ENCODE measurements at regions not wholly inside any gene's neighbourhood (a gene's known extent, or its start where the extent isn't known, plus 50 kb on each side); places are given as distances from the start of the nearest gene placed in this dataset.

DNA sequence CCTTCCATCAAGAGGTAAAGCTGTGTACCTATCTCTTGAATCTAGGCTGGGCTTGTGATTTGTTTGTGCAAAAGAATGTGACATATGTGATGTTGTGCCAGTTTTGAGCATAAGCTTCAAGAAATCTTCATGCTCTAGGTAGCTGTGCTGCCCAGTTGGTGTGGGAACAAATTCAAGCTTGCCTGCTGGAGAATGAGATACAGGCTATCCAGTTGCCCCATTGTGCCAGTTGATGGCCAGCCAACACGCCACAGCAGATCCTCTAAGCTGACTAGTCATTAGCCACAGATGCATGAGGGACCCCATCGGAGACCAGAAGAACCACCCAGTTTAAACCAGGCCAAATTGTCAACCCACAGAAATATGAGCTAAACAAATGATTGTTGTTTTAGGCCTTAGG lies 180.5 kb upstream of the MPHOSPH6 start:
- no peak for DNase-seq

DNA sequence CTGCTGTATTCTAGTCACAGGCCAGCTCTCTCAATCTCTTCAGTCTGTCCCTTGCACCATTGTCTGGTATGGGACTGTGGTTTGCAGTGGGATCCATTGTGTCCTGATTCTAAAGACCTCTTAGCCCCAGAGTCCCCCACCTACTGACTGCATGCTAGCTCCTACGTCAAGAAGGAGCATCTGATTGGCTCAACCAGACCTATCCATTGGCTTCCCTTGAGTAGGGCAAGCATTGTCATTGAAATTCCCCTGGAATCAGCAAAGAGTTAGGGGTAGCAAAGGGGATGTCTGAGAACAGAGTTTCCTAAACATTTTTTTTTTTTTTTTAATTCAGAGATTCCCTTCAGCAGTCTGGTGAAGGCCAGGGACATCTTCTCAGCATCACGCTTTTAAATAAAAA lies 175.3 kb upstream of the MPHOSPH6 start:
- no peak for DNase-seq

DNA sequence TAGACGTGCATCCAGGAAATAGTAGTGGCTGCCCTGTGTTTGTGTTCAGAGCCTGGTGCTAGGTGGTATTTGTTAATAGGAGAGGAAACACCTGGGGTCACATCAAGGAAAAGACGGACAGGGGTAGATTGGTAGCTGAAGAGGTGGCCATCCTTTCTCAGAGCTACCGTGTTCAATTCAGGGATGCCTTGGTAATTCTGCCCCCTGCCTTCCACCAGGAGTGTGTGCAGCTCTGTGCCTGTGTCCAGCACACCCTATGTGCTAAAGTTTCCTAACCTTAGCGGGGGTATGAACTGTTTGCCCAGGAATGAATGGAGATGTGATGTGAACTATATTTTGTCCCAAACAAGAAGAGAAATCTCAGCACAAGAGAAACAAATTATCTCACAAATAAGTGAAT lies 174.1 kb upstream of the MPHOSPH6 start:
- DNase-seq = no peak

DNA sequence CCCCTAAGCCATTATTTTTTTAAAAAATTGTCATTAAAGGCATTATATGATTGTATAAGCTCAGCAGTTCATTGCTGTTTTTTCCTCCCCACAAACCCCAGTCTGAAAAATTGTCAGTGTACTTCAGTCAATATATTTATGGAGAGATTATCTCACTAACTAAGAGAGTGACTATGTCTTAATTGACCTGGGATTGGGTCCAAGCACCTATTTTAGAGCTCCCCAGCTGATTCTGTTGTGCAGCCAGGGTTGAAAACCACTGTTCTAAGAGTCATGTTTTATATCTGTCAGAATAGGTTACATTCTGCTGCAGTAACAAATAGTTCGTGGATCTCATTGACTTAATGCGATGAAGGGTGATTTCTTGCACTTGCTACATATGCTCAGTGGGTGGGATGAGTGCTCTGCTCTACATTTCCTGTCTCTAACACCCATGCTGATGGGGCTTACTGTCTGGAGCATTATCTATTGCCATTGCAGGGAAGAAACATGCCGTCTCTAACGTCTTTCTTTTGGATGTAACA lies 171.2 kb upstream of the MPHOSPH6 start:
- DNase-seq = no peak

DNA sequence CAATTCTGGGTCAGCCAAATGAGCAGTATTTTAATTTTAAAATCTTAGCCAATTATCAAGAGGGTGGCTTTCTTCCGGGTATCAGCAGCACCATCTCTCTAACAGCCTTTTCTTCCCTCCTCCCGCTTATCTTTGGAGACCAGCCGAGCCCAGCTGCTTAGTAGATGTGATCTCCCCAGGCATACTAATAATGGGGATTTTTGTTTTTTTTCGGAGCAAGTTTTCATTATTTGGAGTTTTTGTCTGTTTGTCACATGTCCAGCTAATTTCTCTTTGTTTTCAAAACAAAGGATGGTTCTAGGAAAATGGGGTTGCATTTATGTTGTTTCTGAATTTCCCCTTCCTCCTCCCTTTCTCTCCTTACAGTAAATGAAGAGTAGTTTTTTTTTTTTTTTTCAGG lies 170.5 kb upstream of the MPHOSPH6 start:
- no peak for DNase-seq

DNA sequence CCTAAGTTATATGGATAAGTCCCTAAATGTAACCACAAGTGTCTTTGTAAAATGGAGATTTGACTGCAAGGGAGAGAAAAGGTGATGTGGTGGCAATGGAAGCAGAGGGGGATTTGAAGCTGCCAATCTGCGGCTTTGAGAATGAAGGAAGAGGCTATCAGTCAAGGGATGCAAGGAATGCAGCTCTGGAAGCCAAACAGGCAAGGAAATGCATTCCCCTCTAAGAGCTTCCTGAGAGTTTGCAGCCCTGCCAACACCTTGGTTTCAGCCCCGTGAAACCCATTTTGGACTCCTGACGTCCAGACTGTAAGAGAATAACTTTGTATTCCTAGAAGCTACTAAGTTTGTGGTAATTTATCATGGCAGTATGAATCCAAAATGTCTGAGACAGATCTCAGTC lies 167.3 kb upstream of the MPHOSPH6 start:
- no peak for DNase-seq

DNA sequence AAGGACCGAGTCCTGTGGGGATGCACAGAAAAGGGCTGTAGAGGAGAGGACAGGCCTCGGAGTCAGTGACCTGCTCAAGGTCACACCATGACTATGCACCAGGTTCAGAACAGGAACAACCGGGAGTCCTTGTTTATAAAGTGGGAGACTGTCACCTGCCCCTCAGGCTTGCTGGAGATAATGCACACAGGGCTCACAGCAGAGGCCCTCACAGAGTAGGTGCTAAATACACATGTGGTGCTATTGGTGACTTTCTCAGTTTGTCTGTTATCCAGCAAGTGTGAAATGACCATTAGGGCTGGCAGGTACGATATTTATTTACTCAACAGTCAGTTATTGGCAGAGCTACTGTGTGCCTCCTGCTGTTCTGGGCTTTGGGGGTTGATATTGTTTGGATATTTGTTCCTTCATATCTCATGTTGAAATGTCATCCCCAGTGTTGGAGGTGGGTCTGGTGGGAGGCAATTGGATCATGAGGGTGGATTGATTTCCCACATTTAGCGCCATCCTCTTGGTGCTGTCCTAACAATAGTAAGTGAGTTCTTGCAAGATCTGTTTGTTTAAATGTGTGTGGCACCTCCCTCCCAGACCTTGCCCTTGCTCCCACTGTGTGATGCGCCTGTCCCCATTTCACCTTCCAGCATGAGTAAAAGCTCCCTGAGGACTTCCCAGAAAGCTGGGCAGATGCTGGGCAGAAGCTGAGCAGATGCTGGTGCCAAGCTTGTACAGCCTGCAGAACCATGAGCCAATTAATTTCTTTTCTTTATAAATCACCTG lies 162.1 kb upstream of the MPHOSPH6 start:
- DNase-seq = no peak

DNA sequence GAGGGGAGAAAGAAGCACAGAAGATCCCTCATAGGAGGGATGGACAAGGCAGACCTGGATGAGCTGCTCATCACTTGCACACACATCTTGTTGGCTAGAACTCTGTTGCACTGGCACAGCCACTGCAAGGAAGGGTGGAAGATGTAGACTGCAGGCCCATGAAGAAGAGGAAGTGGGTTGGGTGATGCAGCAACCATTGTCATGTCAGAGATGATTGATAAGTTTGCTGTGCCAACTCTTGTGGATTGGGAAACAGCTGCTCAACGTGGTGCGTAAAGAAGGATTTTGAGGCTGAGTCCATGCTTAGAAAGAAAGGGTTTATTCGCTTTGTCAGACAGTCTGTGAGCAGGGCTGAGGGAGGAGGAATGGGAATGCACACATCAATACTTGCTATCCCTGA lies 161.4 kb upstream of the MPHOSPH6 start:
- no peak for DNase-seq

DNA sequence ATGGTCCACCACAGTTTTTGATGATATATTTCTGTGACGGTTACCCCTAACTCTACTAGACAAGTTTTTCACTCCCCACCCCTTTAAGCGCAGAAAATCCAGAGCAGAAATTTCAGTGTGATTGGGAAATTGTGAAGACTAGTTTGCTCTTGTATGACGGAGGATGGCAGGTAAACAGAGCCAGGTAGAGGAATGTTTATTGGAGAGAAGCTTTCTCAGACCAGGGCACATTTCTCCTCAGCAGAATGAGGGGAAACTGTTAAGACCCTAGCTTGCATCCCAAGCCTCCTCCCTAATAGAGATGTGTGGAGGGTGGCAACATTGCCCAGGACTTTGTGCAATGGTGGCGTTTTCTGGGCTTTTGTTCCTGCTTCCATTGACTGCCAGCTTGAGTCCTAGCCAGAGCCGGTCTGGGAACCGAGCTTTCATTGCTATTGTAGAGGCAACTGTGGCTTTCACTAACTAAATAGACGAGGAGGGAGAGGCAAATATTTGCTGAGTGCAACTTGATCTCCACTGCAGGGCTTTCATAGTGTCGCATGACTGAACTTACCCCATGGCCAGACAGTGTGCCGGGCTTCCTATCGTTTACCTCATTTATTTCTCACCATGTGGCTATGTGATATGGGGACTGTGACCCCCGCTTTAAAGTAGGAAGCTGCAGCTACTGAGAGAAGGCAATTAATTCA lies 159.6 kb upstream of the MPHOSPH6 start:
- DNase-seq = no peak

DNA sequence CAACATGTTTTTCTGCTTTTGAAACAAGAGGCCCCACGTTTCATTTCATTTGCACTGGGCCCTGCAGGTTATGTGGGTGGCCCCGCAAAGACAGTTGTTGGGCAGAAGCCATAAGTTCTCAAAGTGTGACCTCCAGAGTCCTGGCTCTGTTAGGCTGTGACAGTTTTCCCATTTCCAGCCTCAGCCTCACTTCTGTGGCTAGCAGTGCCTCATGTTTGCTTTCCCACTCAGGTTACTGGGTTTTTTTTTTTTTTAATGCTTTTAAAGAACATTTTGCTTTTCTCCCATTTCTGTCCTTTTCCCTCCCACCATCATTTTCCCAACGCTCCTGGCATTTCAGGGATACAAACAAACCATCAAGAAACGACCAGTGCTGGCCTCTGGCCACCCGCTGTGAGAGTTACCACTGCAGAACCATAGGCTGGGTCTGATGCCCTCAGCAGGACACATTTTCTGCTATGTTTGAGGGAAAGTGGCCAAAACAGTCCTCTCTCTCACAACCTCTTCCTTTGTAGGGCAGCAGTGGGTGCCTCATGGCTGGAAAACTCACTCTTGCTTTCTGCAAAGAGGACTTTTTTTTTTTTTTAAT lies 159.0 kb upstream of the MPHOSPH6 start:
- no peak for DNase-seq

DNA sequence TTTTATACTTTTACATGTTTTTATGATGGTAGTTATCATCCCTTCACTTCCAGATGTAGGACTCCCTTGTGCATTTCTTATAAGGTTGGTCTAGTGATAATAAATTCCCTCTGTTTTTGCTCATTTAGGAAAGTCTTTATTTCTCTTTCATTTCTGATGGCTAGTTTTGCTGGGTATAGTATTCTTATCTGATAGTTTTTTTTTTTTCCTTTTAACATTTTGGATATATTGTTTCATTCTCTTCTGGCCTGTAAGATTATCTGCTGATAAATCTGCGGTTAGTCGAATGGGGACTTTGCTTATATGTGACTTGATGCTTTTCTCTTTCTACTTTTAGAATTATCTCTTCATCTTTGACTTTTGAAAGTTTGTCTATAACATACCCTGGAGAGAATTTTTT lies 153.1 kb upstream of the MPHOSPH6 start:
- DNase-seq = no peak

DNA sequence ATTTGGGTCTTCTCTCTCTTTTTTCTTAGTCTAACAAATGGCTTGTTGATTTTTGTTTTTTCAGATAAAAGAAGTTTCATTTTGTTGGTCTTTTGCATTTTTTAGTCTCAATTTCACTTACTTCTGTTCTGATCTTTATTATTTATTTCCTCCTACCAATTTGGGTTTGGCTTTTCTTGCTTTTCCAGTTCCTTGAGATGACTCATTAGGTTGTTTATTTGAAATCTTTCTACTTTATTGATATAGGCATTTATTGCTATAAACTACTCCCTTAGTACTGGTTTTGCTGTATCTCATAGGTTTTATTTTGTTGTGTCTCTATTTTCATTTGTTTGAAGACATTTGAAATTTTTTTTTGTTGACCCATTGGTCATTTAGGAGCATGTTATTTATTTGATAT lies 152.2 kb upstream of the MPHOSPH6 start:
- DNase-seq = no peak

DNA sequence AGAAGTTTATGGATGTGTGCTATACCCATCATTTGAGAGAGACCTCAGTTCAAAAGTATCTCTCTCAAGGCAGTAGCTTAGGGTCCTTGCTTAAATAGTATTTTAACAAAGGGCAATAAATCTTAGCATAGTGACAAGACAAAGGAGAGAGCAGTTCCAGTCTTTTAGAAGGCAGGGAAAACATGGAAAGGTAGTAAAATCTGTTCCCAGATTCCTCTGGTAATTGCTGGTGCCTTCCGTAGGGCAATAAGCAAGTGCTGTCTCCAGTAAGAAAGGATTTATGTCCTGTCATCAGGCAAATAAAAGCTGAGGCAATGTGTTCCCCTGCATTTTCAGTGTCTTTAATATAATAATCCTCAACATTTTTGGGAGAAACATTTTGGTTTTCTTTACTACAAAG lies 149.0 kb upstream of the MPHOSPH6 start:
- no peak for DNase-seq

DNA sequence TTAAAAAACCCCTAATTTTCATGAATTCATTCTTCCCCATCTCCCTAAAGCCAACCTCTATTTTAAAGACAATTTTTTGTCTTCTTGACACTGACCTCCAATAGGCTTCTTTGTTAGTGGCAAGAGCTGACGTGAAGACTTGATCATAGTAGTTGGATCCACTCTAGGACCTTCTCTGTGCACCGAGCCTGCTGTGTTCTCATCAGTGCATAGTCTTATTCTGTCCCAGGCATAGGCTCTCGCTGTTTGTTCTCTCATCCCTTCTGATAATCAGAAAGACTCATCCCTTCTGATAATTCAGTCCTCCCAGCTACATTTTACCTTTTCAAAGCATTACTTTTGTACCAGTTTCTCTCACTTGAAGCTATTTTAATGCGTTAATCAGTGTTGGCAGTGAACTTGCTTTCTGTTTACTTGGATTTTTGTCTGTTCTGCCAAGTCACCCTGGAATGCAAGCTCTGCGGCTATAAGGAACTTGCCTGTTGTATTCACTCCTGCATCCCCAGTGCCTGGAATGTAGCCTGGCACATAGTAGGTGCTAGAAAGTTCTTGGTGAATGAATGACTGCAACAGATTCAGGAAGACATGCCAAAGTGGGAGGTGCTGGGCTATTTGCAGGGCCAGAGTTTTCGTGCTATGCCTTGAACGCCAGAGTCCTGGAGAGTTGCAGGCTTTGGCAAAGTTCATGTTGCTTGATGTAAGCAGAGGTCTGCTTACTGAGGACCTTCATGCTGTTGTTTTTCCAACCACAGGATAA lies 147.6 kb upstream of the MPHOSPH6 start:
- DNase-seq = no peak

DNA sequence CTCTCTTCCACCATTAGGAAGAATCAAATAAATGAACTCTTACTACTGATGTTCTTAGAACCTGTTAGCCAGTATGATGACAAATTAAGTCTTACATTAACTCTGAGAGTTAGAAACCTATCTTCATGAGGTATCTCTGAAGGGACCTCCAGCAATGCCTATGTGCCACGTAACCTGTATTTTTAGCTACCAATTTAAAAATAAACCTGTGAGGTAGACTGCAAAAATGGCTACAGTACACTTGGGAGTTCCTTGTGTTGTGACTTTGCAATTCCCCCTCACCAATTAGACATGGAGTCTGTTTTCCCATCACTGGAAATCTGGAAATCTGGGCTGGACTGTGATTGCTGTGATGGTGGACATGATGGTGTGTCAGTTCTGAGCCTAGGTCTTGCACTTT lies 143.7 kb upstream of the MPHOSPH6 start:
- DNase-seq = no peak

DNA sequence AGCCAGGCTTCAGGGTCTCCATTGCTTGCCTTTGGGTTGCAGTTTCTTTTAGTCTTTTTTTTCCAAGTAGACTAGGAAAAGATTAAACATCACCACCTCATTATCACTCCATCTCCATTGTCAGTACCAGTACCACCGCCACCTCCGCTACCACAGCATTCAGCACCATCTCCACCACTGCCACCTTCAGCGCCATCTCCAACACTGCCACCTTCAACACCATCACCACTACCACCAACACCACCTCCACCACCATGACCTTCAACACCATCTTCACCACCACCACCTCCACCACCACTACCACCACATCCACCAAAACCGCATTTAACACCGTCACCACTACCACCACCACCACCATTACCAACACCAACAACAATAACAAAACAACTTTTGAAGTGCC lies 141.5 kb upstream of the MPHOSPH6 start:
- no peak for DNase-seq

DNA sequence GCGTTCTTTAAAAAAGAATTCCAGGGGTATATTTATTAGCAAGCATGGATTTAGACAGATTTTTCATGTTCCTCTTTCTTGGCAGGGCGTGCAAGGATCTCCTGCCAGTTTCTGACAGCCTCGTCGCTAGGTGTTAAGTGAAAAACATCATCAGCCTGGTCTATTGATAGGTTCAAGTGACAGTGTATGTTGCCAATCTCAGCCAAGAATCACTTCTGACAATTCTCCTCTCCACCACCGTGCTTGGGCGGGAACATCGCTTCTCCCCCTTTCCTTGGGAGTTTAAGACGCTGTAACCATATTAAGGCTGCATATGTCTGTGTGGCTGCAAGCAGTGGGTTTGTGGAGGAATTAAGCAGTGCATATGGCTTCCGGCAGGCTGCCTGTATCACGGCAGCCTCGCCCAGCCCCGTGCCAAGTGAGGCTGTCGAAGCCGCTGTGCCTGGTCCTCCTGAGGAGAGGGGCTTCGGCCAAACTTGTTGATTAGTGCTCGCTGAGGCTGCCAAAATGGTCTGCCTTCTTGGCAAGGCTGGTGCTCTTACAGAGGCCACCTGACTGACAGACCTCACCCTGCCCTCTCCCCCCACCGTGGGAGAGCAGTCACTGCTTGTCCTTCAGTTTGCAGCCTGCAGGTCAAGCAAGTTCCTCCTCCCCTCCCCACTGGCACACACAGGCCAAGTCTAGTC lies 132.2 kb upstream of the MPHOSPH6 start:
- no peak for DNase-seq

DNA sequence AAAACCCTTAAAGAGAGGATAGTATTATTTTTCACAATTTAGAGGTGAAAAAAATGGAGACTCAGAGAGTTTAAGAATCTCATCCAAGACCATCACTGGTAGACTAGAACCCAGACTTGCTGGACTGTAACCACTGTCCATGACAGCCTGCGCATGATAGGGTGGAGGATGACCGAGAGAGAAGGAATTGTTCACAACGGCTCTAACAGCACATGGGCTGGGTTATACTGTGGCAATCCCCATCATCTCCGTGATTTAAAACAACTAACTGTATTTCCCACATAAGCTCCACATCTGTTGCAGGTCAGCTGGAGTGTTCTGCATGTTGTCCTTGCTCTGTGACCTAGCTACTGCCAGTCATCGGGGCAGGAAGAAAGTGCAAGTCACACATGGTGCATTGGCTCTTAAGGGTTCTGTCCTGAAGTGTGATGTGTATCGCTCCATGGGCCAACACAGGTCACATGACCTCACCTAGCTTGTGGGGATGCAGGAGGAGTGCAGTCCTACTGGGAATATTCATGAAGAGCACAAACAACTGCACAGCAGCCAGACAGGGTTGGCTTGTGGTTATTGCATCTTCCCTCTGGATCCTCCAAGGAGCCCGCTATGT lies 131.2 kb upstream of the MPHOSPH6 start:
- DNase-seq = no peak

DNA sequence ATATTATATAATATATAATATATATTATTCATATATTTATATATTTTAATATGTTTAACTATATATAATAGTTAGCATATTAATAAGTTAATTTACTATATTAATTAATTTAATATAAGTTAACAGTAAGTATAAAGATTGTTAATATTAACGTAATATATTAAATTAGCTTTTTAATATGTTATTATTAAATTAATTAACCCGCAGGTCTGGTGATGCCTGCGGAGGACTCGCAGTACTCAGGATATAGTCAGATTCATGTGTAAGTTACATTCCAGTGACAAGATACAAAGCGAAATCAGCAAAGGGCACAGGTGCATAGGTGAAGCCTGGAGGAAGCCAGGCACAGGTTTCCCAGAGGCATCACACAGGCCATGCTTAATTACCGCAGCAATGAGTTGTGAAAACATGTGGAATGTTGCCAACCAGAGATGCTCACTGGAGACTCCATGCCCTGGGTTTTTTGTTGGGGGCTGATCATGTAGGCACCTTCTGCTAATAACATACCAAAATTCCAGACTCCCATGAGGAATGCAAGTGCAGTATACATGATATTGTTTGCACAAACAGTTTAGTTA lies 130.4 kb upstream of the MPHOSPH6 start:
- DNase-seq = no peak

DNA sequence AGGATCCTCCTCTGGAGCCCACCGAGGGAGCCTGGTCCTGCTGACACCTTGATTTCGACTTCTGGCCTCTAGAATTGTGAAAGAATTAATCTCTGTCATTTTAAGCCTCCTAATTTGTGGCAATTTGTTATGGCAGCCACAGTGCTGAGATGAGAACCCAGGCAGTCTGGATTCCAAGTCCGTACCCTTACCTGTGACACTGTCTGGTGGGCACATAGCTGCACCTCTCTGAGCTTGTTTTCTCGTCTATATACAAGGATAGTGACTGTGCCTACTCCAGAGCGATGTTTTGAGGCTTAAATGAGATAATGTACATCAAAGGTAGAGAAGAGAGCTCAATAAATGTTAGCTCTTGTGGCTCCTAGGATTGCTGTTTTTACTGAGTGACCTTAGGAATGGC lies 128.4 kb upstream of the MPHOSPH6 start:
- no peak for DNase-seq

DNA sequence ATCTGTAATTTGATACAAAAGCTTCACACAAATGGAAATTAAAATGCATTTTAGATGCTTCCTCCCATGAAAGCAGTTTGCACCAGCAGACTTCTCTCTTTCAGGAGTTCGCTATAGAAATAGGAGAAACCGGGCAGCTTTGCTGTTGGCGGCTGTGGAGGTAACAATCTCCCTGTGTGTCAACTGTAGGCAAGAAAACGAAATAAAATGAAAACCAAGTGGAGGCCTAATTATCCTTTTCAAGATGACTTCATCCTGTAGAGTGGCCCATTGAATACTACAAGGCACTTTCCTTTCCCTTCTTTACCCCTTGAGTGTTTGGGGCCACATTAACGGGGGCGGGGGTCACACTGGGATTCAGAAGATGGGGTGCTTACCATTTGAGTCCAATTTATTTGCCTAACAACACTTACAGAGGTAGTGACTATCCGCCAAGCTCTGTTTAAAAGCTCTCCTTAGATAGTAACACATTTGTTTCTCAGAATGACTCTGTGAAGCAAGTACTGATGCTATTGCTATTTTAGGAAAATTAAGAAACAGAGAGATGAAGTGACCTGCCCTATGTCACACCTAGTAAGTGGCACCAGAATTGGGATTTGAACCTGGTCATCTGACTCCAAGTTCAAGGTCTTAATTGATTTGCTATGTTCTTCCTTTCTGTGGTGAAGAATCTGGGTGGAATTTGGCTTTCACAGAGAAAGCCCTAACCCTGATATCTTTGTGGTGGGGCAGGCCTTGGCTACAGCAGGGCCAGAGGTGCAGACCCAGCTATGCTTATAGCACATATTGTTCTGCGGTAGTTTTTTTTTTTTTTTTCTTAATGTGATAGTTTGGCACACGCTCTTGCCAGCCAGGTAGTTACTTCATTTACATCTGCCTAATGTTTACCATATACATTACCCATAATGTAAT lies 125.5 kb upstream of the MPHOSPH6 start:
- DNase-seq = no peak
